Spleen (tissue), 11 donors: ENCODE measurements at regions not wholly inside any gene's neighbourhood (a gene's known extent, or its start where the extent isn't known, plus 50 kb on each side); places are given as distances from the start of the nearest gene placed in this dataset.

Source experiments
- DNase-seq: peaks from one replicate; pipeline ENCODE4 v3.0.0-alpha.2; 2020
- H3K27ac ChIP-seq, 8 donors: fragments of 200-600 bp; sonication (generic) in 7 of 8; 1 replicate in 4 of 8; 2 replicates in 4 of 8; pipeline versions ENCODE4 v1.5.0 to v1.8.0; 2016 to 2021; ENCODE audit warnings: inconsistent platforms in 4 of 8, mild to moderate bottlenecking in 4 of 8, moderate library complexity in 1 of 8
- H3K27me3 ChIP-seq, 7 donors: fragments of 200-600 bp; sonication (generic) in 6 of 7; replicated peaks in 1 of 7; 1 replicate in 4 of 7; 2 replicates in 3 of 7; pipeline versions ENCODE4 v1.5.0 to v1.8.0; 2016 to 2021; ENCODE audit warnings: inconsistent platforms in 3 of 7, mild to moderate bottlenecking in 1 of 7
- H3K36me3 ChIP-seq, 6 donors: fragments of 200-600 bp; sonication (generic) in 5 of 6; 1 replicate in 4 of 6; 2 replicates in 2 of 6; pipeline versions ENCODE4 v1.5.0 to v1.8.0; 2016 to 2021; ENCODE audit warnings: inconsistent platforms in 2 of 6
- H3K4me1 ChIP-seq, 6 donors: fragments of 200-600 bp; sonication (generic) in 5 of 6; 1 replicate in 3 of 6; 2 replicates in 3 of 6; pipeline versions ENCODE4 v1.5.0 to v1.8.0; 2016 to 2021; ENCODE audit warnings: inconsistent platforms in 3 of 6
- H3K4me3 ChIP-seq, 8 donors: fragments of 200-600 bp; sonication (generic) in 7 of 8; 1 replicate in 4 of 8; 2 replicates in 4 of 8; pipeline versions ENCODE4 v1.5.0 to v1.8.0; 2016 to 2021; ENCODE audit warnings: inconsistent platforms in 4 of 8, mild to moderate bottlenecking in 4 of 8, moderate library complexity in 2 of 8
- H3K9me3 ChIP-seq, 8 donors: fragments of 200-600 bp; sonication (generic) in 7 of 8; 1 replicate in 4 of 8; 2 replicates in 4 of 8; pipeline versions ENCODE4 v1.5.0 to v1.8.0; 2016 to 2021; ENCODE audit warnings: inconsistent platforms in 4 of 8
- POLR2A ChIP-seq, 3 donors: fragments of 450-650 bp; IDR thresholded peaks; one replicate each; pipeline ENCODE4 v1.5.1; 2017; ENCODE audit warnings: antibody characterized with exemption in 3 of 3, mild to moderate bottlenecking in 1 of 3
- POLR2AphosphoS5 ChIP-seq, 3 donors: sonication (generic); formaldehyde crosslinking; IDR thresholded peaks; one replicate each; pipeline ENCODE4 v1.5.1; 2017; ENCODE audit warnings: antibody characterized with exemption in 3 of 3
- WGBS, 5 donors: extraction: QIAGEN DNeasy Blood & Tissue Kit in 3 of 5; methylation state at CpG; one replicate each; pipeline versions ENCODE4 v1.1.5 to v1.1.7; 2013 to 2018; 5-methylcytosine and 5-hydroxymethylcytosine counted together
- intact Hi-C: fragments of 100-400 bp; cut with DNase I; formaldehyde crosslinking; loops from one replicate; pipeline ENCODE4 v1.15.0; 2023; ENCODE audit warnings: low total_unique reads
- TF ChIP-seq, protein P1 (sequence below), 11 experiments: fragments of 200-600 bp in 7 of 11; fragments of 450-650 bp in 4 of 11; sonication (generic) in 4 of 11; IDR thresholded peaks in 8 of 11; conservative IDR thresholded peaks in 3 of 11; 1 replicate in 7 of 11; 2 replicates in 4 of 11; pipeline versions ENCODE4 v1.4.0 to v1.8.0; 2016 to 2021; ENCODE audit warnings: antibody characterized with exemption in 11 of 11, inconsistent platforms in 4 of 11, mild to moderate bottlenecking in 1 of 11
- donor health status: healthy with polysubstance abuse.
- donor health status: DM: no; HTN: no; CAD: no; lungs with moderate emphysema.
- donor health status: DM: no; HTN: no; CAD: no.
- donor health status: Bipolar disorder and iron deficiency.
- donor health status: healthy.
- donor health status: DM: no; HTN: no; CAD: no.
- donor health status: DM: yes; HTN: yes; CAD: no.

DNA sequence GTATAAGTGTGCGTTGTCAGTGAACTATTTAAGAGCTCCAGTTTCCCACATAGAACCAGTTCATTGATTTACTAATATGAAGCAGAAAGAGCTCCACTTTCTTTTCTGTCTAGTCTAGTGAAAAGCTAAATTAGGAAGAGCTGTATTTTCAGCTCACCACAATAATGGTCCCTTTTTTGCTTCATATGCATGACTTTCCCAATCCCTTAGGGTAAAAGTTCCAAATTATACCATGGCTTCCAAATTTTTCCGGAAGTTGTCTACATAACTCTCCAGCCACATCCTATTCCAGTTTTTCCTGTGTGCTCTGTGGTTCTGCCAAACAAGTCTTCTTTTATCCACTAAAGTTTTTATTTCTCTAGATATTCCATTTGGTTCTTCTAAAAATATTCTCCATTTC, 685.2 kb downstream of the REEP3 start:
- no peaks in the 10 kb centered on the region for H3K36me3 ChIP-seq
- H3K4me3 ChIP-seq, result no peak overlapping the region
- intact Hi-C loops, result no loop called here
- H3K4me1 ChIP-seq, result no peaks in the 10 kb centered on the region
- no peak for DNase-seq
- peaks cover 0 to 42% (median 15%) of the 10 kb centered on the region in 8 donors for H3K9me3 ChIP-seq
- WGBS, 5 donors, result 87 to 92% (median 89%) methylated on average over 2 of the region's 2 CpGs
- H3K27me3 ChIP-seq, result no peaks in the 10 kb centered on the region
- no peak overlapping the region for H3K27ac ChIP-seq
- TF ChIP-seq, protein P1, sequence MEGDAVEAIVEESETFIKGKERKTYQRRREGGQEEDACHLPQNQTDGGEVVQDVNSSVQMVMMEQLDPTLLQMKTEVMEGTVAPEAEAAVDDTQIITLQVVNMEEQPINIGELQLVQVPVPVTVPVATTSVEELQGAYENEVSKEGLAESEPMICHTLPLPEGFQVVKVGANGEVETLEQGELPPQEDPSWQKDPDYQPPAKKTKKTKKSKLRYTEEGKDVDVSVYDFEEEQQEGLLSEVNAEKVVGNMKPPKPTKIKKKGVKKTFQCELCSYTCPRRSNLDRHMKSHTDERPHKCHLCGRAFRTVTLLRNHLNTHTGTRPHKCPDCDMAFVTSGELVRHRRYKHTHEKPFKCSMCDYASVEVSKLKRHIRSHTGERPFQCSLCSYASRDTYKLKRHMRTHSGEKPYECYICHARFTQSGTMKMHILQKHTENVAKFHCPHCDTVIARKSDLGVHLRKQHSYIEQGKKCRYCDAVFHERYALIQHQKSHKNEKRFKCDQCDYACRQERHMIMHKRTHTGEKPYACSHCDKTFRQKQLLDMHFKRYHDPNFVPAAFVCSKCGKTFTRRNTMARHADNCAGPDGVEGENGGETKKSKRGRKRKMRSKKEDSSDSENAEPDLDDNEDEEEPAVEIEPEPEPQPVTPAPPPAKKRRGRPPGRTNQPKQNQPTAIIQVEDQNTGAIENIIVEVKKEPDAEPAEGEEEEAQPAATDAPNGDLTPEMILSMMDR (IDR thresholded peaks at IDR 0.05 in 8 of 11, conservative IDR thresholded peaks at IDR 0.05 in 3 of 11), result no peak
- TF ChIP-seq POLR2A (IDR thresholded peaks at IDR 0.05) (no peak), POLR2AphosphoS5 (IDR thresholded peaks at IDR 0.05) (no peak)

DNA sequence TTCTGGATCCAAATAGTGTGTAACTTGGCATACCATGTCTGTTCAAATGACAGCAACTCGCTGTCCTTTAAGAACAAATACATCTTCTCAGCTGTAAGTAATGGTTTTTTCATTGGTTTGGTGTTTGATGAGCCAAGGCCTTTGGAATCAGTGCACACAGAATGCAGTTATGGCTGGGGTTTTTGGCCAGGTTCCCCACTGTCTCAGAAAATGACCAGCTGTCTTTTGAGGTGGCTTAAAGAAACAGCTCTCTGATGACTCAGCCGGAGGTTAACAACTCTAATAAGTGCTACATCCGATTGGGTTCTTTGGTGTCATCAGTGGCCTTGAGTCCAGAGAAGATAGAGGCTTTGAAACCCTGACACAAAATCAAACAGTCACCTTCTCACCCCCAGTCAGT, 688.4 kb downstream of the REEP3 start:
- no peak for DNase-seq
- H3K9me3 ChIP-seq, result peaks cover 0 to 42% (median 15%) of the 10 kb centered on the region in 8 donors
- 40 to 67% (median 59%) methylated on average over 3 of the region's 3 CpGs for WGBS, 5 donors
- no peak overlapping the region for H3K4me3 ChIP-seq
- TF ChIP-seq POLR2A (IDR thresholded peaks at IDR 0.05) (no peak), POLR2AphosphoS5 (IDR thresholded peaks at IDR 0.05) (no peak)
- TF ChIP-seq, protein P1 (IDR thresholded peaks at IDR 0.05 in 8 of 11, conservative IDR thresholded peaks at IDR 0.05 in 3 of 11), result no peak
- H3K27ac ChIP-seq, result no peak overlapping the region
- no peaks in the 10 kb centered on the region for H3K36me3 ChIP-seq
- intact Hi-C loops, result no loop called here
- H3K4me1 ChIP-seq, result no peaks in the 10 kb centered on the region
- no peaks in the 10 kb centered on the region for H3K27me3 ChIP-seq

DNA sequence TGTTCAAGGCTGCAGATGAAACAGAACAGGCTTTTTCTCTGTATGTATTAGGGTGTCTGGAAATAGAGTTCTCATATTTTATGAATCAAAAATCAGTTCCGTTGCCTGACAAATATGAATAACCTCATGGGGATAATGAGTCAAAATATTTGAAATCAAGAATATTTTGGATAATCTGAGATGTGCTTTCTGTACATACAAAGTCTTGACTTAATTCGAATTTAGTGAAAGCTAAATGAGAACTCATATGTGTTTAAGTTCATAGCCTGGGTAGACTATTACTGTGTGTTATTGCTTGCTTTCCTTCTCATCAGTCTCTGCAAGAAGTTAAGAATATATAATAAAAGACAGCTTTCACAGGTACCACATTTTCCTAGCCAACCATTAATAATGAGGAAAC, 689.0 kb downstream of the REEP3 start:
- intact Hi-C loops, result no loop called here
- WGBS, 5 donors, result 74 to 91% (median 78%) methylated on average over 2 of the region's 2 CpGs
- H3K27me3 ChIP-seq, result no peaks in the 10 kb centered on the region
- peaks cover 0 to 42% (median 15%) of the 10 kb centered on the region in 8 donors for H3K9me3 ChIP-seq
- no peak overlapping the region for H3K4me3 ChIP-seq
- H3K27ac ChIP-seq, result no peak overlapping the region
- no peaks in the 10 kb centered on the region for H3K36me3 ChIP-seq
- DNase-seq, result no peak
- no peaks in the 10 kb centered on the region for H3K4me1 ChIP-seq
- TF ChIP-seq POLR2AphosphoS5 (IDR thresholded peaks at IDR 0.05), result no peak
- no peak for TF ChIP-seq POLR2A (IDR thresholded peaks at IDR 0.05)
- TF ChIP-seq, protein P1 (IDR thresholded peaks at IDR 0.05 in 8 of 11, conservative IDR thresholded peaks at IDR 0.05 in 3 of 11), result no peak

DNA sequence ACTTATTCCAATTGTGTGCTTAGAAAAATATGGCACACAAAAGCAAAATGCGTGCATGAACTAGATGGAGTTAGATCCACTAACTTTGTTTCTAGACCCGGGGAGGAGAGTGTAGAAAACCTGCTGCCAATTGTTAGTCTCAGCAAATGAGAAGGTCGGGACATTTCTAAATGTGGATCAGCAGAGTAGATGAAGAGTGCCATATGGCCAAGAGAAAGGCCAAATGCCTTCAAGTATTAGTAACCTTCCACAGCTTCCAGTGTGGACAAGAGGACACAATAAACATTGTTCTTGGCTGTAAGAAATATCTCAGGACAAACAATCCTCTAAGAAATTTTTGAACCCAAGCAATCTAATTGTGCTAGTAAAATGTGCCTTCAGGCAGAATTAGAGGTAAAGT, 690.3 kb downstream of the REEP3 start:
- DNase-seq, result no peak
- Histone ChIP-seq H3K27me3 (no peaks in the 10 kb centered on the region), H3K27ac (no peak overlapping the region), H3K4me1 (no peaks in the 10 kb centered on the region), H3K4me3 (no peak overlapping the region), H3K9me3 (peaks cover 0 to 42% (median 15%) of the 10 kb centered on the region in 8 donors), H3K36me3 (no peaks in the 10 kb centered on the region)
- TF ChIP-seq POLR2AphosphoS5 (IDR thresholded peaks at IDR 0.05) (no peak), POLR2A (IDR thresholded peaks at IDR 0.05) (no peak)
- TF ChIP-seq, protein P1 (IDR thresholded peaks at IDR 0.05 in 8 of 11, conservative IDR thresholded peaks at IDR 0.05 in 3 of 11), result no peak
- 61 to 80% (median 73%) methylated on average over 3 of the region's 3 CpGs for WGBS, 5 donors
- intact Hi-C loops, result no loop called here
